ENCODE measurements at regions not wholly inside any gene's neighbourhood (a gene's known extent, or its start where the extent isn't known, plus 50 kb on each side); places are given as distances from the start of the nearest gene placed in this dataset.

GRCh38 chr7:136412952-136413351, 435.8 kb upstream of the MTPN start:
- Mint-ChIP-seq H3K4me1 (ENCODE audit: unreplicated experiment) (no peaks in the 10 kb centered on the region), H3K4me3 (ENCODE audit: unreplicated experiment) (no peak overlapping the region), H3K36me3 (ENCODE audit: low read depth, unreplicated experiment) (no peaks in the 10 kb centered on the region), H3K27ac (ENCODE audit: unreplicated experiment) (no peak overlapping the region), H3K27me3 (ENCODE audit: unreplicated experiment) (peaks cover 2% of the 10 kb centered on the region), H3K9me3 (ENCODE audit: unreplicated experiment) (no peaks in the 10 kb centered on the region)
- no peak for TF ChIP-seq CTCF (IDR thresholded peaks at IDR 0.05; ENCODE audit: unreplicated experiment)
- DNase-seq (ENCODE audit: low spot score) = no peak

GRCh38 chr7:136405931-136406777, 429.0 kb upstream of the MTPN start:
- Mint-ChIP-seq H3K27ac (ENCODE audit: unreplicated experiment) (no peak overlapping the region), H3K4me1 (ENCODE audit: unreplicated experiment) (no peaks in the 10 kb centered on the region), H3K9me3 (ENCODE audit: unreplicated experiment) (no peaks in the 10 kb centered on the region), H3K36me3 (ENCODE audit: low read depth, unreplicated experiment) (no peaks in the 10 kb centered on the region), H3K4me3 (ENCODE audit: unreplicated experiment) (no peak overlapping the region), H3K27me3 (ENCODE audit: unreplicated experiment) (peaks cover 2% of the 10 kb centered on the region)
- TF ChIP-seq CTCF (IDR thresholded peaks at IDR 0.05; ENCODE audit: unreplicated experiment) = peak; percentile 94
- DNase-seq (ENCODE audit: low spot score) = peak; percentile 51

GRCh38 chr7:136403591-136403990, 426.4 kb upstream of the MTPN start:
- Mint-ChIP-seq H3K27me3 (ENCODE audit: unreplicated experiment) (peaks cover 2% of the 10 kb centered on the region), H3K4me3 (ENCODE audit: unreplicated experiment) (no peak overlapping the region), H3K36me3 (ENCODE audit: low read depth, unreplicated experiment) (no peaks in the 10 kb centered on the region), H3K9me3 (ENCODE audit: unreplicated experiment) (no peaks in the 10 kb centered on the region), H3K4me1 (ENCODE audit: unreplicated experiment) (no peaks in the 10 kb centered on the region), H3K27ac (ENCODE audit: unreplicated experiment) (no peak overlapping the region)
- no peak for TF ChIP-seq CTCF (IDR thresholded peaks at IDR 0.05; ENCODE audit: unreplicated experiment)
- DNase-seq (ENCODE audit: low spot score) = no peak

GRCh38 chr7:136400877-136401276, 423.7 kb upstream of the MTPN start:
- Mint-ChIP-seq H3K27me3 (ENCODE audit: unreplicated experiment) (no peaks in the 10 kb centered on the region), H3K4me3 (ENCODE audit: unreplicated experiment) (no peak overlapping the region), H3K4me1 (ENCODE audit: unreplicated experiment) (no peaks in the 10 kb centered on the region), H3K36me3 (ENCODE audit: low read depth, unreplicated experiment) (no peaks in the 10 kb centered on the region), H3K27ac (ENCODE audit: unreplicated experiment) (no peak overlapping the region), H3K9me3 (ENCODE audit: unreplicated experiment) (no peaks in the 10 kb centered on the region)
- DNase-seq (ENCODE audit: low spot score) = no peak
- TF ChIP-seq CTCF (IDR thresholded peaks at IDR 0.05; ENCODE audit: unreplicated experiment) = no peak

GRCh38 chr7:136399385-136399784, 422.2 kb upstream of the MTPN start:
- Mint-ChIP-seq H3K4me3 (ENCODE audit: unreplicated experiment) (no peak overlapping the region), H3K4me1 (ENCODE audit: unreplicated experiment) (no peaks in the 10 kb centered on the region), H3K9me3 (ENCODE audit: unreplicated experiment) (no peaks in the 10 kb centered on the region), H3K27me3 (ENCODE audit: unreplicated experiment) (no peaks in the 10 kb centered on the region), H3K27ac (ENCODE audit: unreplicated experiment) (no peak overlapping the region), H3K36me3 (ENCODE audit: low read depth, unreplicated experiment) (no peaks in the 10 kb centered on the region)
- no peak for TF ChIP-seq CTCF (IDR thresholded peaks at IDR 0.05; ENCODE audit: unreplicated experiment)
- DNase-seq (ENCODE audit: low spot score) = no peak
